ENCODE measurements at regions not wholly inside any gene's neighbourhood (a gene's known extent, or its start where the extent isn't known, plus 50 kb on each side); places are given as distances from the start of the nearest gene placed in this dataset.
"Not testable (repeated sequence)": the region's sequence is repeated elsewhere in the genome, so short reads cannot be mapped to it uniquely, and the experiment has no call there.

- DNase-seq: no peak
Measured at GRCh38 chrX:143935601-143936000, 51.7 kb downstream of the UBE2NL start.

GRCh38 chrX:143940119-143940518 lies 56.2 kb downstream of the UBE2NL start:
- no peak for DNase-seq

- no peak for DNase-seq
Measured at GRCh38 chrX:143945171-143945570, 61.3 kb downstream of the UBE2NL start.

- DNase-seq: no peak
Measured at GRCh38 chrX:143964549-143964948, 80.7 kb downstream of the UBE2NL start.

GRCh38 chrX:143988356-143988755 lies 104.5 kb downstream of the UBE2NL start:
- DNase-seq: no peak

- DNase-seq: no peak
Measured at GRCh38 chrX:143994206-143994605, 110.3 kb downstream of the UBE2NL start.

GRCh38 chrX:143998261-143998660 lies 114.4 kb downstream of the UBE2NL start:
- DNase-seq: no peak

GRCh38 chrX:144006811-144007210 lies 122.9 kb downstream of the UBE2NL start:
- DNase-seq: no peak

- DNase-seq: no peak
Measured at GRCh38 chrX:144040793-144041192, 156.9 kb downstream of the UBE2NL start.

- DNase-seq: no peak
Measured at GRCh38 chrX:144042271-144042670, 158.4 kb downstream of the UBE2NL start.

- no peak for DNase-seq
Measured at GRCh38 chrX:144075432-144075831, 191.6 kb downstream of the UBE2NL start.

- not testable (repeated sequence) for DNase-seq
Measured at GRCh38 chrX:144082237-144082636, 198.4 kb downstream of the UBE2NL start.

- not testable (repeated sequence) for DNase-seq
Measured at GRCh38 chrX:144089674-144090073, 205.8 kb downstream of the UBE2NL start.

- DNase-seq: not testable (repeated sequence)
Measured at GRCh38 chrX:144092116-144092515, 208.2 kb downstream of the UBE2NL start.

GRCh38 chrX:144119490-144119889 lies 235.6 kb downstream of the UBE2NL start:
- not testable (repeated sequence) for DNase-seq

- not testable (repeated sequence) for DNase-seq
Measured at GRCh38 chrX:144121566-144121965, 237.7 kb downstream of the UBE2NL start.

GRCh38 chrX:144127570-144128169 lies 243.8 kb downstream of the UBE2NL start:
- DNase-seq: not testable (repeated sequence)

- DNase-seq: not testable (repeated sequence)
Measured at GRCh38 chrX:144129511-144129910, 245.6 kb downstream of the UBE2NL start.

- DNase-seq: not testable (repeated sequence)
Measured at GRCh38 chrX:144130507-144130906, 246.6 kb downstream of the UBE2NL start.

GRCh38 chrX:144131080-144131479 lies 247.2 kb downstream of the UBE2NL start:
- not testable (repeated sequence) for DNase-seq

GRCh38 chrX:144134448-144135119 lies 250.7 kb downstream of the UBE2NL start:
- not testable (repeated sequence) for DNase-seq

GRCh38 chrX:144154474-144154873 lies 270.6 kb downstream of the UBE2NL start:
- DNase-seq: not testable (repeated sequence)

GRCh38 chrX:144185197-144185596 lies 301.3 kb downstream of the UBE2NL start:
- not testable (repeated sequence) for DNase-seq

GRCh38 chrX:144188489-144188888 lies 304.6 kb downstream of the UBE2NL start:
- not testable (repeated sequence) for DNase-seq

GRCh38 chrX:144197057-144197456 lies 313.2 kb downstream of the UBE2NL start:
- DNase-seq: not testable (repeated sequence)
